SH-SY5Y (cell line): ENCODE measurements at regions not wholly inside any gene's neighbourhood (a gene's known extent, or its start where the extent isn't known, plus 50 kb on each side); places are given as distances from the start of the nearest gene placed in this dataset.

Experiments used
- GATA2 ChIP-seq: IDR thresholded peaks from 2 replicates; pipeline ENCODE4 v1.6.1; 2011; ENCODE audit warnings: mild to moderate bottlenecking, low read depth, low read length
- GATA3 ChIP-seq: IDR thresholded peaks from 2 replicates; pipeline ENCODE4 v1.6.1; 2011; ENCODE audit warnings: low read depth, mild to moderate bottlenecking, low read length, moderate library complexity

DNA sequence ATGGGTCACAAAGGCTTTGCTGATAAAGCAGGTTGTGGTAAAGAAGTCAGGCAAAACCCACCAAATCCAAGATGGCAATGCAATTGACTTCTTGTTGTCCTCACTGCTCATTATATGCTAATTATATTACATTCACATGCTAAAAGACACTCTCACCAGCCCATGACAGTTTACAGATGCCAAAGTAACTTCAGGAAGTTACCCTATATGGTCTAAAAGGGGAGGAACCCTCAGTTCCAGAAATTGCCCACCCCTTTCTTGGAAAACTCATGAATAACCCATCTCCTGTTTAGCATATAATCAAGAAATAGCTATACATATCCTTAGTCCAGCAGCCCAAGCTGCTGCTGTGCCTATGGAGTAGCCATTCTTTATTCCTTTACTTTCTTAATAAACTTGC is 501.1 kb downstream of the MEI4 start:
- TF ChIP-seq GATA2 (no peak), GATA3 (no peak)
